B cell (primary cell): ENCODE measurements at regions not wholly inside any gene's neighbourhood (a gene's known extent, or its start where the extent isn't known, plus 50 kb on each side); places are given as distances from the start of the nearest gene placed in this dataset.

ENCODE experiments used
- ATAC-seq: fragments of 200-7000 bp; cut with Tn5 transposase; one replicate; pipeline ENCODE4 v1.10.0; 2021; ENCODE audit warnings: low read depth, mild to moderate bottlenecking, moderate number of reproducible peaks, moderate library complexity
- CTCF ChIA-PET: fragments of 350-600 bp; sonication (Branson Sonifier 250); formaldehyde crosslinking; loops from one replicate; lab custom pipeline; 2021; ENCODE audit warnings: antibody characterized with exemption, inconsistent platforms; lab: Charles Lee
- POLR2A ChIA-PET: fragments of 350-600 bp; sonication (Branson Sonifier 250); formaldehyde crosslinking; loops from one replicate; lab custom pipeline; 2021; ENCODE audit warnings: antibody characterized with exemption; lab: Charles Lee
- DNase-seq: peaks from one replicate; pipeline ENCODE4 v3.0.0; 2013
- H2AFZ ChIP-seq: 2 replicates; pipeline ENCODE4 v1.6.1; 2012; ENCODE audit warnings: mild to moderate bottlenecking, low read depth, low read length; ENCODE audit not compliant: insufficient read depth, poor library complexity, severe bottlenecking
- H3K27ac ChIP-seq, 2 donors: 1 replicate in 1 of 2; 2 replicates in 1 of 2; pipeline ENCODE4 v1.5.1; 2012 to 2013; ENCODE audit warnings: low read length in 2 of 2, mild to moderate bottlenecking in 2 of 2, moderate library complexity in 1 of 2
- H3K27me3 ChIP-seq, 4 experiments: fragments of 200-600 bp in 1 of 4; sonication (generic) in 1 of 4; replicated peaks in 1 of 4; 1 replicate in 2 of 4; 2 replicates in 2 of 4; pipeline versions ENCODE4 v1.6.1 to v1.7.0; 2013 to 2016; ENCODE audit warnings: low read length in 3 of 4, mild to moderate bottlenecking in 2 of 4, mixed read lengths in 1 of 4, moderate library complexity in 1 of 4; ENCODE audit not compliant: insufficient read depth in 4 of 4, control insufficient read depth in 3 of 4; ENCODE audit errors: control extremely low read depth in 1 of 4
- H3K36me3 ChIP-seq, 2 experiments: replicated peaks in 1 of 2; 1 replicate in 1 of 2; 2 replicates in 1 of 2; pipeline versions ENCODE4 v1.6.1 to v1.7.1; 2013; ENCODE audit warnings: low read length in 1 of 2; ENCODE audit not compliant: insufficient read depth in 2 of 2, control insufficient read depth in 1 of 2; ENCODE audit errors: control extremely low read depth in 1 of 2, extremely low read depth in 1 of 2
- H3K4me1 ChIP-seq, 2 donors: fragments of 200-600 bp in 1 of 2; sonication (generic) in 1 of 2; 1 replicate in 1 of 2; 2 replicates in 1 of 2; pipeline versions ENCODE4 v1.5.1 to v1.6.1; 2013 to 2017; ENCODE audit warnings: low read length in 2 of 2; ENCODE audit not compliant: control insufficient read depth in 2 of 2, insufficient read depth in 2 of 2
- H3K4me2 ChIP-seq: replicated peaks from 2 replicates; pipeline ENCODE3; 2012; ENCODE audit warnings: mild to moderate bottlenecking, low read depth, low read length; ENCODE audit not compliant: poor library complexity, severe bottlenecking
- H3K4me3 ChIP-seq, 5 experiments: fragments of 200-600 bp in 1 of 5; sonication (generic) in 1 of 5; 1 replicate in 3 of 5; 2 replicates in 2 of 5; pipeline versions ENCODE4 v1.5.1 to v1.7.0; 2011 to 2016; ENCODE audit warnings: low read length in 4 of 5, mild to moderate bottlenecking in 4 of 5, low read depth in 2 of 5, control low read depth in 1 of 5, moderate library complexity in 1 of 5; ENCODE audit not compliant: insufficient read depth in 1 of 5; ENCODE audit errors: control extremely low read depth in 1 of 5, extremely low read depth in 1 of 5
- H3K79me2 ChIP-seq: fragments of 200-600 bp; sonication (generic); one replicate; pipeline ENCODE4 v1.6.0; 2016; ENCODE audit warnings: low read length; ENCODE audit not compliant: control insufficient read depth, insufficient read depth
- H3K9ac ChIP-seq: fragments of 200-600 bp; sonication (generic); 2 replicates; pipeline ENCODE4 v1.6.1; 2017; ENCODE audit warnings: mild to moderate bottlenecking, low read length, moderate library complexity
- H3K9me3 ChIP-seq, 3 donors: one replicate each; pipeline versions ENCODE4 v1.6.1 to v1.7.1; 2013; ENCODE audit warnings: low read length in 2 of 3; ENCODE audit not compliant: control insufficient read depth in 2 of 3, insufficient read depth in 1 of 3; ENCODE audit errors: control extremely low read depth in 1 of 3
- H4K20me1 ChIP-seq: 2 replicates; pipeline ENCODE4 v1.6.0; 2012; ENCODE audit warnings: mild to moderate bottlenecking, low read length; ENCODE audit not compliant: insufficient read depth, control insufficient read depth, poor library complexity, severe bottlenecking
- H3K27ac Mint-ChIP-seq: one replicate; pipeline ENCODE4 v1.8.0; 2021; ENCODE audit warnings: mixed read lengths
- H3K27me3 Mint-ChIP-seq: one replicate; pipeline ENCODE4 v1.8.0; 2021; ENCODE audit warnings: mixed read lengths
- H3K4me1 Mint-ChIP-seq: one replicate; pipeline ENCODE4 v1.8.0; 2021; ENCODE audit warnings: mixed read lengths
- H3K4me3 Mint-ChIP-seq: one replicate; pipeline ENCODE4 v1.8.0; 2021; ENCODE audit warnings: mixed read lengths
- H3K9me3 Mint-ChIP-seq: one replicate; pipeline ENCODE4 v1.8.0; 2022; ENCODE audit warnings: mixed read lengths; ENCODE audit not compliant: insufficient read depth
- CTCF ChIP-seq: fragments of 200-600 bp; IDR thresholded peaks from one replicate; pipeline ENCODE4 v1.8.0; 2022; ENCODE audit warnings: antibody characterized with exemption, mild to moderate bottlenecking
- EZH2 ChIP-seq: IDR thresholded peaks from 2 replicates; pipeline ENCODE4 v1.6.1; 2012; ENCODE audit warnings: borderline replicate concordance, low read depth, mild to moderate bottlenecking, moderate library complexity, low read length; ENCODE audit not compliant: insufficient read depth, poor library complexity, severe bottlenecking
- WGBS: methylation state at CpG from one replicate; pipeline ENCODE4 v1.1.5; 2013; ENCODE audit warnings: missing lambda C conversion rate; ENCODE audit not compliant: insufficient coverage; 5-methylcytosine and 5-hydroxymethylcytosine counted together
- intact Hi-C: fragments of 100-400 bp; cut with micrococcal nuclease; formaldehyde crosslinking; loops from one replicate; pipeline ENCODE4 v1.10.0; 2022

GRCh38 chr11:106262852-106263251, 185.4 kb downstream of the AASDHPPT start:
- Histone ChIP-seq H3K27ac (no peak overlapping the region), H3K9me3 (peaks cover 0 to 7% (median 0%) of the 10 kb centered on the region in 3 donors), H3K4me3 (no peak overlapping the region), H3K79me2 (no peaks in the 10 kb centered on the region), H2AFZ (no peak overlapping the region), H3K9ac (no peak overlapping the region), H3K4me2 (no peak overlapping the region), H3K36me3 (no peaks in the 10 kb centered on the region), H3K27me3 (no peaks in the 10 kb centered on the region), H4K20me1 (no peaks in the 10 kb centered on the region), H3K4me1 (no peaks in the 10 kb centered on the region)
- no peaks in the 10 kb centered on the region for H3K27me3 Mint-ChIP-seq
- H3K4me1 Mint-ChIP-seq, result no peaks in the 10 kb centered on the region
- H3K27ac Mint-ChIP-seq, result no peak overlapping the region
- ATAC-seq, result no peak
- ChIA-PET POLR2A (no interaction called here), CTCF (no interaction called here)
- H3K4me3 Mint-ChIP-seq, result no peak overlapping the region
- intact Hi-C loops, result no loop called here
- DNase-seq, result no peak
- no CpG with 5 or more reads among the region's 3 CpGs for WGBS
- TF ChIP-seq EZH2, result no peak
- no peak for TF ChIP-seq CTCF
- peaks cover 5% of the 10 kb centered on the region for H3K9me3 Mint-ChIP-seq

DNA sequence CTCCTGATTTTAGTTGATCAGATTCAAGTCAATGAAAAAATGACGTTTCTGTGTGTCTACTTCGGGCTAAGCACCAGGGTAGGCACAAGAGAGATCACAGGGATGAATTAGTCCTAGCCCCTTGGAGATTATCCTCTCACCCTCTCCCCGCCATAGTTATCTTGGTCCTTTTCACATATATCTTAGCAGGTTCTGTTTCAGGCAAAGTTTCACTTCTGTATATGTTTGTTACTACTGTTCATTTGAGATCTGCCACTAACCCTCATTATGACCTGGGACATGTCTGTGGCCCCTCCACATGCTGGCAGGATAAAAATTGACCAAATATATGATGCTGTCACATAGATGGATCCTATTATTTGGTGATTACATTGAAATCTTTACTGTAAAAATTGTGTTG, 186.1 kb downstream of the AASDHPPT start:
- Histone ChIP-seq H2AFZ (no peak overlapping the region), H3K4me1 (no peaks in the 10 kb centered on the region), H3K36me3 (no peaks in the 10 kb centered on the region), H3K27me3 (no peaks in the 10 kb centered on the region), H3K79me2 (no peaks in the 10 kb centered on the region), H3K9me3 (peaks cover 0 to 7% (median 0%) of the 10 kb centered on the region in 3 donors), H3K4me3 (no peak overlapping the region), H4K20me1 (no peaks in the 10 kb centered on the region), H3K9ac (no peak overlapping the region), H3K4me2 (no peak overlapping the region), H3K27ac (no peak overlapping the region)
- ChIA-PET POLR2A (no interaction called here), CTCF (no interaction called here)
- H3K4me1 Mint-ChIP-seq, result no peaks in the 10 kb centered on the region
- DNase-seq (no peak), ATAC-seq (no peak)
- H3K9me3 Mint-ChIP-seq, result peaks cover 5% of the 10 kb centered on the region
- TF ChIP-seq EZH2 (no peak), CTCF (no peak)
- no peak overlapping the region for H3K27ac Mint-ChIP-seq
- intact Hi-C loops, result no loop called here
- 76% methylated on average over 2 of the region's 3 CpGs for WGBS
- H3K27me3 Mint-ChIP-seq, result no peaks in the 10 kb centered on the region
- H3K4me3 Mint-ChIP-seq, result no peak overlapping the region
